SHP77 treated with DMSO at 0.1 percent for 48 hours (cell line): ENCODE measurements at regions not wholly inside any gene's neighbourhood (a gene's known extent, or its start where the extent isn't known, plus 50 kb on each side); places are given as distances from the start of the nearest gene placed in this dataset.
"Not testable (repeated sequence)": the region's sequence is repeated elsewhere in the genome, so short reads cannot be mapped to it uniquely, and the experiment has no call there.

Experiments used
- DNase-seq: peaks from one replicate; lab custom pipeline; 2025; lab: John Stamatoyannopoulos, UW

GRCh38 chr5:125476901-125477585 is 730.6 kb upstream of the ZNF608 start:
- no peak for DNase-seq

GRCh38 chr5:125477586-125477975 is 731.1 kb upstream of the ZNF608 start:
- no peak for DNase-seq

DNA sequence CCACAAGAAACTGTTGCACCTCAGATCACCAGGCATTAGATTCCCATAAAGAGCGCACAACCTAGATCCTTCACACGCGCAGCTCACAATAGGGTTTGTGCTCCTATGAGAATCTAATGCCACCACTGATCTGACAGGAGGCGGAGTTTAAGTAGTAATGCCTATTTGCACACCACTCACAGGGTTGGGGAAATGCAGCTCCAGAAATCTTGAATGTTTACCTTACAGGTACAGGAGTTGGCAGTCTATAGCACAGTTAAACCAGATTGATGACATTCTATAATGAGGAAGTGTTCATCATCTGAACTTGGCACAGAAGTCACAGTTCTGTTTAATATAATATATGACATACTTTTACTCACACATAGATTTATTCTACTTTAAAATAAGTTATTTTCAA is 732.2 kb upstream of the ZNF608 start:
- no peak for DNase-seq

DNA sequence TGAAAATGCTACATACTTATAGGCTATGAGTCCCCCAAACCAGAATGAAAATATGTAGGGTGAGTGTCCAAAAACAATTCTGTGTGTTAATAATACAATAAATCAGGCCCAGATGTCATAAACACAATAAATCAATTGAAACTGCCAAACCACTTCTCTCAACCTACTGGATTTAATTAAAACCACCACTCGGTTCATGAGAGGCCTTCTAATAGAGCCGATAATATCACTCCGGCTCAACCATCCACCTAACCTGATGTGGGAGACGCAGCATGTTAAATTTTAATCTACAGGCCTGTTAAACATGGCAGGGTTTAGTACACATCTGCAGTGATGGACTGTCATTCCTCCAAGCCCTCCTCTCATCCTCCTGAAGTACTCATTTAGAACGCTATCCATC is 734.5 kb upstream of the ZNF608 start:
- peak; percentile 48 for DNase-seq

DNA sequence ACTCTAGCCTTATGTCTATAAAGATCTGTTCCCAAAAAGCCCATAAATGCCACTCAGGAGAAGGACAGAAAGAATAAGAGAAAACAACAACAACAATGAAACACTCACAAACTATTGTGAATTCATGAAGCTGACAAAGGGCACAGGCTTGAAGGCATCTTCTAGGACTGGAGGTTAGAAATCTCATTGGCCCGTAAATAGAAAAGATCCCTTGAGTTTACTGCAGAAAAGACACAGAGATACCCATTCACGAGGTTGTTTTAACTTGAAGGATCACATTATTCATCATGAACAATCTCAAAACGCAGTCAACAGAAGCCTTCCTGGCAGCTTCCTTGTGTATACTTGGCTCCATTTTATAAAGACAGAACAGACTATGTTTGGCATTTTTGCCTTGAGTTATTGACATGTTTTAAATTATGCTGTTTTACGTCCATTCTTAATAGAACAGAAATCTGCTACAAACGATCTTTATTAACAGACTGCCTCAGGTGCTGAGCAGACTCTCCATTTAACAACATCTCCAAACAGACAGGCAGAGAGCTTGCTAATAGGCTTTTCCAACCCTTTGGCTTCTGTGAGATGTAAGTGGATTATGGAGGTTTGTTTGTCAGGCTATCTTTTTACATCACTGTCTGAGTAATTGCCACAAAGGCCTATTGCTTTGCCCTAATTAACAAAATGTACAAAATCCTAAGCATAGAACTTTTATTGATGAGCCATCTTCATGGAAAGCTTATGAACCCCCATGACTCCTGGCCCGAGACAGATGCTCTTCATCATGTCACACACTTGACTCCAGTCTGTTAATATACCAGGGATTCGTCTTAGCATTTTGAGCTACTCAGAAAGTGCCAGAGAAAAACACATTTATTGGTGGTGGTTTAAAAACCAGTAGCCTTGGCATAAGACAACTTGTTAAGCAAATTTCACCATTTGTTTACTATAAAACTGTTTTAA is 735.3 kb upstream of the ZNF608 start:
- DNase-seq, result no peak

DNA sequence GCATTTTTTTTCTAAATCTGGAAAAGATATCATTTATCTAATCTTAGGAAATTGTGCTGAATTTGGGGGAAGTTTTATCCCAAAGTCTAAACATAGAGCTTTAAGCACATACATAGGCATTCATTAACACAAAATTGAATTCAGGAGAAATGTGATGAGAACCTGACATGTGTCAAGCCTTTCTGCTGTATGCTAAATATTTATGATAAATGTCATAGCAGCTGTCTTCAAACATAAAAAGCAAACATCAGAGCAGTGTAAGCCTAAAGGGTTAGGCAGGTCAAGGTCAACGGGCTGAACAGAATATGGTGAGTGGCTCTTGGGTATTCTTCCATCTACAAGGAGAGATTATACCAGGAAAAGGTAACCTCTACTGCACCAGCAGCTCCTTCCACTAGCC is 737.2 kb upstream of the ZNF608 start:
- DNase-seq, result no peak

GRCh38 chr5:125484272-125484741 is 737.9 kb upstream of the ZNF608 start:
- DNase-seq, result peak; percentile 55

GRCh38 chr5:125484742-125485641 is 738.6 kb upstream of the ZNF608 start:
- peak; percentile 97 for DNase-seq

DNA sequence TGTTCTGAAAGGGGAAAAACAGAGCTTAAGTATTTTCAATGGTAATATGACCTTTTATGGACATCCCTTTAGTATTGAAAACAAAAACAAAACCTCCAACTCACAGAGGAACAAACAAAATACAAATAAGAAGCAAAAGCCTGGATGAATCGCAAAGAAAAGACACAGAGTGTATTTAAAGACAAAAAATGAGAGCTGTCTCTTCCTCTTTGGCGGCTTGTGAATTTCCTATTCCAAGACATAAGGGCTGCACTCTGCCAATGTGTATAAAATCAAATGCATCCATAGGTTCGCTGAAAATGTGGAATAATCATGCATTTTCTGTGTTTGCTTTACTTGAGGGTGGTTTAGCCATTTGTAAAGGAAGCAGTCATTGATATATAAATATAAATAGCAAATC is 739.3 kb upstream of the ZNF608 start:
- DNase-seq, result no peak

DNA sequence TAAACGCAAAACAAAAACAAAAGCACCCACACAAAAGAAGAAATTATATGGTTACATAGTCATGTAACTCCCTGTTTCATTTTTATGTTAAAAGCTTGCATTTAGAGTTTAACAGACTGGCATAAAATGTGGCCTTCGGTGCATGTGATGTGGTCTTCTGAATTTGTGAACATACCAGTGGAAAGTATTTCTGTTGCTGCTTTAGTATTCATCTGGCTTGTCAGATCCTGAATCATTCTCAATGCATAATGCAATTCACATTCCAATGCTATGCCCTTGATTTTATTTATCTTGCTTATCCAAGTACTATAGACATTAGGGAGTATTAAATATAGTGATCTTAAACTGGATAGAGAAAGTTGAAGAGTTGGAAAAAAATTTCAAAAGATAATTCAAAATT is 740.2 kb upstream of the ZNF608 start:
- no peak for DNase-seq

GRCh38 chr5:125487231-125487630 is 740.8 kb upstream of the ZNF608 start:
- no peak for DNase-seq

GRCh38 chr5:125487652-125488051 is 741.2 kb upstream of the ZNF608 start:
- not testable (repeated sequence) for DNase-seq

DNA sequence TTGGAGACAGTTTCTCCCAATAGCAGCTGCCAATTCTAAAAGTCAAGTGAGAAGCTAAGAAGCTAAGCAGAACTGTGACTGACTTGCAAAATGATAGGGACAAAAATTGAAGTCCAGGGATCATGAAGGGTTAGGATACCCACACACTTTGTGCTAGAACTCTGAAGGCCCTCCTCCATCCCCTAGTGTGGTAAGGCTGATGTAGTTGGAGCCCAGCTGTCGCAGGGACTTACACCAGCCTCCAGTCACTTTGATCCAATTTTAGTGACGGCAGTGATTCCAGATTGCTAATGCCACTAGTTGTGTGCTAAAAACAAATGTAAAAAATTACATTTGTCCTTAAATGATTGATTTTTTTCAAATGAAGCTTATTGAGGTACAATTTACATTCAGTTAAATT is 742.7 kb upstream of the ZNF608 start:
- DNase-seq, result no peak

- no peak for DNase-seq
These were observed 745.6 kb upstream of the ZNF608 start for GRCh38 chr5:125491986-125492492.

GRCh38 chr5:125492977-125493376 is 746.5 kb upstream of the ZNF608 start:
- no peak for DNase-seq

DNA sequence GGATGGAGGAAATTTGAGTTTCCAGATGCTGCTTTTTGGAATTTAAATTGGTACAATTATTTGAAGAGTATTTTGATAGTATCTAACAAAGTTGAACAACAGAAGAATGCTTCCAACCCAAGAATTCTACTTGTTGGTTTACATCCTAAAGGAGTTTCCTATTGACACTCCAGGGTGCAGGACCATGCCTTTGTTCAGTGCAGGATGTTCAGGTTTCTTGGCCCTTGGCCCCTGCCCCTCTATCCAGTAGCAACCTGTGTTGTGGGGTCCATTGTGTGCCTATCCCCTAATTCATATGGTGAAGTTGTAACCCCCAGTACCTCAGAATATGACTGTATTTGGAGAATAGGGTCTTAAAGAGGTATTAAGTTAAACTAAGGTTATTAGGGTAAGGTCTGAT is 750.0 kb upstream of the ZNF608 start:
- DNase-seq, result no peak

DNA sequence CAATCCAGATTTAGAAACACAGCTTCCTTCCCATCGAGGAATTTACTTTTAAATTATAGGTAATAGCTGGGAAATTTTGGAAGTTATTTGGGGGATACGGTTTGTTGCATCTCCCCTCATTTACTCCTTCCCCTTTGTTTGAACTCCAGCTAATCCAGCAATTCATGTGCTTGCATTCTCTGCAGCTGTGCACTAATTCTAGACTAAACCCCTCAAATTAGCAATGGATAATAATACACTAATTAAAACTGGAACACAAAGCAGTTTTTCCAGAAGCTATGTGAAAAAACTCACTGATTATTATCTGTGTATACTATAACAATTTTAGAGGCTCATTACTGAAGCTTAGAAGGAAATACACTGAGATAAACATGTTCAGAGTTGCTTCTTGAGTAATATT is 751.2 kb upstream of the ZNF608 start:
- no peak for DNase-seq

- DNase-seq, result peak; percentile 71
These were observed 753.3 kb upstream of the ZNF608 start for GRCh38 chr5:125499636-125500332.

DNA sequence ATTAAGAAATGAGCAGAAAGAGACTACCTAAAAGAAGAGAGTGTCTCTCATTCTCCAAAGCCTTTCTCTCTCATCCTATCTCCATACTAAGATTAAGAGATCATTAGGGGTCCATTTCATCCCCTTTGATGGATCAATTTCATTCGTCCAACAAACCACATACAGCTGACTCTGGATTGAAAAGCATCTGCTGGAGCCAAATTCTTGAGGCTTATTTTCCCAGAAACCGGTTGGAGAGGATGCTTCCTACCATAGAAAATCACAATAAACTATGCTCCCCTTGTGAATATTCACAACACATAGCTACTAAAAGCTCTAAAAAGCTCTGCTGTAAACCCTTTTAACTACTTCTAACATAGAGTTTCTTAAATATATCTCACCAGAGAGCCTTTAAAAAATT is 755.0 kb upstream of the ZNF608 start:
- no peak for DNase-seq

DNA sequence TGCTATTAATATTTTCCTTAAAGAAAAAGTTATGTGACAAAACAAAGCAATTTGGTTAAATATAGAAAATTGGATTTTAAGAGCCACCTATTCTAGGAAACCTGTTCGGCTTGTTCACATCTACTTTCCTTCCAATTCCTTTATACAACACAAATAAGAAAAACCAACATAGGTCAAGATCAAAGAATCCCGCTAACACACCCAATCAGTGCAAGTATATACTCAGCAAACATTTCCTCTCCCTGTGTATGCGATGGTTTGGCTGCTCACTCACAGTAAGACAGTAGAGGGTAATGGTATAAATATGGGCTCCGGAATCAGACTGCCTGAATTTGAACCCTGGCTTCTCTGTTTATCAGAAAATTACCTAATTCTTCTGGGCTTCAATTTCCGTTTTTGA is 757.5 kb upstream of the ZNF608 start:
- DNase-seq, result no peak

DNA sequence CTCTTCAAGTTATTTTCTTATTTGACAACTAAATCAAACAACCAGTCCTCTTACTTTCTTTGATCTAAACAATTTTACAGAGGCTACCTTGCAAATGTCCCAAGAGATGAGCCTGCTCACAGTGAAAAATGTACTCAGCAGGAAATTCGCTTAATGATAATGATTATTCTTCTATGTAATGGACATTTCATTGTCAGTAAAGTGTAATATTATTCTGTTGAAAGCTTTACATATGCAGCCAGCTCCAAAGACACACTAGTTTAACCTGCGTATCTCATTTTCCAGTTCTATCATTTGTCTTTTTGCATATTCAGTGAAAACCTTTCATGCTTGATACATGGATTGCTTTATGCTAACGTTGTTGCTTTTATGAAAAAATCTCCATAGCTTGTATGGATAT is 758.7 kb upstream of the ZNF608 start:
- no peak for DNase-seq
